ENCODE measurements at regions not wholly inside any gene's neighbourhood (a gene's known extent, or its start where the extent isn't known, plus 50 kb on each side); places are given as distances from the start of the nearest gene placed in this dataset.

- peaks cover 11% of the 10 kb centered on the region for H3K4me1 ChIP-seq (ENCODE audit: control insufficient read depth, insufficient read depth, low read length)
- H2AFZ ChIP-seq (replicated peaks; ENCODE audit: low read length, poor library complexity) = no peak overlapping the region
- WGBS, 2 experiments (ENCODE audit: extremely low coverage in 2 of 2, insufficient read length in 1 of 2) = 100% methylated on average over 1 of the region's 5 CpGs; no CpG with 5 or more reads in 1 of the 2 experiments
- no peak overlapping the region for H3K23ac ChIP-seq (ENCODE audit: low read depth, low read length)
- intact Hi-C loops (cut with micrococcal nuclease) = no loop called here
- H4K91ac ChIP-seq (ENCODE audit: insufficient read depth, low read depth, low read length) = no peak overlapping the region
- no peak for TF ChIP-seq SMC3 (IDR thresholded peaks at IDR 0.05; ENCODE audit: low read depth, low read length)
- TF ChIP-seq CEBPB (IDR thresholded peaks at IDR 0.05; ENCODE audit: low read depth, low read length) = no peak
- TF ChIP-seq MXI1 (IDR thresholded peaks at IDR 0.05; ENCODE audit: borderline replicate concordance, low read depth, low read length) = no peak
- TF ChIP-seq, protein P1, sequence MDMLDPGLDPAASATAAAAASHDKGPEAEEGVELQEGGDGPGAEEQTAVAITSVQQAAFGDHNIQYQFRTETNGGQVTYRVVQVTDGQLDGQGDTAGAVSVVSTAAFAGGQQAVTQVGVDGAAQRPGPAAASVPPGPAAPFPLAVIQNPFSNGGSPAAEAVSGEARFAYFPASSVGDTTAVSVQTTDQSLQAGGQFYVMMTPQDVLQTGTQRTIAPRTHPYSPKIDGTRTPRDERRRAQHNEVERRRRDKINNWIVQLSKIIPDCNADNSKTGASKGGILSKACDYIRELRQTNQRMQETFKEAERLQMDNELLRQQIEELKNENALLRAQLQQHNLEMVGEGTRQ (IDR thresholded peaks at IDR 0.05; ENCODE audit: low read depth, low read length) = no peak
- TF ChIP-seq RFX5 (IDR thresholded peaks at IDR 0.05; ENCODE audit: low read depth, low read length) = no peak
- TF ChIP-seq MAZ (IDR thresholded peaks at IDR 0.05; ENCODE audit: borderline replicate concordance, low read depth, low read length) = no peak
- no peak overlapping the region for H2BK120ac ChIP-seq (ENCODE audit: low read depth, low read length)
- H4K8ac ChIP-seq (ENCODE audit: low read depth in 2 of 2, low read length in 2 of 2) = no peak overlapping the region
- no peak overlapping the region for H3K9ac ChIP-seq (ENCODE audit: low read depth, low read length)
- no peaks in the 10 kb centered on the region for H4K20me1 ChIP-seq (ENCODE audit: insufficient read depth, low read length)
- dilution Hi-C loops (cut with HindIII; ENCODE audit: low sequenced_read_pairs, unreplicated experiment) = no loop called here
- H3K9me1 ChIP-seq (ENCODE audit: insufficient read depth, low read length) = peaks cover 6% of the 10 kb centered on the region; the same call in 1 of the 2 replicates
- H2BK15ac ChIP-seq (ENCODE audit: low read depth, low read length) = no peak overlapping the region
- H3K4me3 ChIP-seq (ENCODE audit: insufficient read depth, low read depth, low read length) = no peak overlapping the region
- H3K18ac ChIP-seq (ENCODE audit: low read depth, low read length) = no peak overlapping the region
- no peak overlapping the region for H3K14ac ChIP-seq (replicated peaks; ENCODE audit: low read depth, low read length)
- H2BK20ac ChIP-seq (ENCODE audit: low read depth, low read length) = no peak overlapping the region
- in situ Hi-C loops (cut with MboI; ENCODE audit: low sequenced_read_pairs) = no loop called here
- H3K9me3 ChIP-seq (ENCODE audit: control insufficient read depth, insufficient read depth, low read length) = no peaks in the 10 kb centered on the region
- no peak overlapping the region for H2AK5ac ChIP-seq (ENCODE audit: low read depth, low read length)
- no TSS peak for BruUV-seq (replicated peaks)
- H4K5ac ChIP-seq (ENCODE audit: low read depth, low read length) = no peak overlapping the region
- H3K4ac ChIP-seq (ENCODE audit: low read depth, low read length) = no peak overlapping the region
- POLR2A ChIA-PET (ENCODE audit: unreplicated experiment) = no interaction called here
- no peak overlapping the region for H2AK9ac ChIP-seq (replicated peaks; ENCODE audit: low read depth, low read length, poor library complexity)
- 0 out of 4 replicates have a peak, but pooled peaks cover 0 to under 1% of the 10 kb centered on the region in 2 experiments for H3K79me1 ChIP-seq (ENCODE audit: low read depth in 1 of 2, low read length in 2 of 2)
- no peak for ATAC-seq (ENCODE audit: low read depth)
- no peak overlapping the region for H3K27ac ChIP-seq (ENCODE audit: insufficient read depth, low read length)
- H3K36me3 ChIP-seq (ENCODE audit: control insufficient read depth, insufficient read depth, low read length) = peaks cover 13% of the 10 kb centered on the region
- CTCF ChIA-PET = no interaction called here
- no peak overlapping the region for H2BK5ac ChIP-seq (ENCODE audit: low read depth, low read length, poor library complexity, severe bottlenecking)
- no peak for DNase-seq
- H3K27me3 ChIP-seq (ENCODE audit: control insufficient read depth, insufficient read depth, low read length) = no peaks in the 10 kb centered on the region
- no peak overlapping the region for H3K4me2 ChIP-seq (ENCODE audit: low read depth, low read length)
- H3K56ac ChIP-seq (ENCODE audit: extremely low read depth, insufficient read depth, low read length) = no peak overlapping the region
These were observed 148.8 kb downstream of the SIPA1L2 start for GRCh38 chr1:232481091-232481490.

All from IMR-90 (cell line).